Cardiac fibroblast (primary cell): ENCODE measurements at regions not wholly inside any gene's neighbourhood (a gene's known extent, or its start where the extent isn't known, plus 50 kb on each side); places are given as distances from the start of the nearest gene placed in this dataset.
A peak's percentile ranks its signal among the peaks of the same experiment; 100 is the strongest.

Experiments used
- DNase-seq, 2 donors: peaks; one replicate each; pipeline versions ENCODE4 v3.0.0 to v3.0.0-alpha.2; 2010; ENCODE audit warnings: low read depth in 2 of 2
- H3K4me3 ChIP-seq, 2 donors: replicated peaks in 1 of 2; 1 replicate in 1 of 2; 2 replicates in 1 of 2; pipeline ENCODE4 v1.5.1; 2011; ENCODE audit warnings: low read depth in 2 of 2, low read length in 2 of 2, mild to moderate bottlenecking in 2 of 2, moderate library complexity in 1 of 2
- TF ChIP-seq, protein P1 (sequence below): IDR thresholded peaks from one replicate; pipeline ENCODE4 v1.5.1; 2011; ENCODE audit warnings: low read depth, mild to moderate bottlenecking, low read length, inconsistent platforms

DNA sequence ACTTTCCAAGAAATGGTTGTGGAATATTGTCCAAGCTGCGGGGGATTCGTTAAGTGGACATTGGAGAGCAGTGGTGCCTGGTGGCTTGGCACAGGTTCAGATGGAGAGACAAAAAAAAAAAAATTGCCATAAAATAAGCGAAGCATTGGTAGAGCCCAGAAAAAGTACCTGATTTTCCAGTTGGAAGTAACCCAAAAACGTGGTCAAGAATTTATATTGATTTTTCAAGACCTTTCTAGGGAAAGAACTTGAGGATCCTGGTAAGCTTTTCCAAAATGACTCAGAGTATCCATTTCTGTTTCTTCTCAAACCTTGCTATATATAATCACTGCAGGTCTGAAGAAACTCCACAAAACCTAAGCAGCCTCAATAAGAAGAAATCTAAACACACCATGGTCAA is 94.6 kb downstream of the ING1 start:
- TF ChIP-seq, protein P1, sequence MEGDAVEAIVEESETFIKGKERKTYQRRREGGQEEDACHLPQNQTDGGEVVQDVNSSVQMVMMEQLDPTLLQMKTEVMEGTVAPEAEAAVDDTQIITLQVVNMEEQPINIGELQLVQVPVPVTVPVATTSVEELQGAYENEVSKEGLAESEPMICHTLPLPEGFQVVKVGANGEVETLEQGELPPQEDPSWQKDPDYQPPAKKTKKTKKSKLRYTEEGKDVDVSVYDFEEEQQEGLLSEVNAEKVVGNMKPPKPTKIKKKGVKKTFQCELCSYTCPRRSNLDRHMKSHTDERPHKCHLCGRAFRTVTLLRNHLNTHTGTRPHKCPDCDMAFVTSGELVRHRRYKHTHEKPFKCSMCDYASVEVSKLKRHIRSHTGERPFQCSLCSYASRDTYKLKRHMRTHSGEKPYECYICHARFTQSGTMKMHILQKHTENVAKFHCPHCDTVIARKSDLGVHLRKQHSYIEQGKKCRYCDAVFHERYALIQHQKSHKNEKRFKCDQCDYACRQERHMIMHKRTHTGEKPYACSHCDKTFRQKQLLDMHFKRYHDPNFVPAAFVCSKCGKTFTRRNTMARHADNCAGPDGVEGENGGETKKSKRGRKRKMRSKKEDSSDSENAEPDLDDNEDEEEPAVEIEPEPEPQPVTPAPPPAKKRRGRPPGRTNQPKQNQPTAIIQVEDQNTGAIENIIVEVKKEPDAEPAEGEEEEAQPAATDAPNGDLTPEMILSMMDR: no peak
- no peak for DNase-seq

DNA sequence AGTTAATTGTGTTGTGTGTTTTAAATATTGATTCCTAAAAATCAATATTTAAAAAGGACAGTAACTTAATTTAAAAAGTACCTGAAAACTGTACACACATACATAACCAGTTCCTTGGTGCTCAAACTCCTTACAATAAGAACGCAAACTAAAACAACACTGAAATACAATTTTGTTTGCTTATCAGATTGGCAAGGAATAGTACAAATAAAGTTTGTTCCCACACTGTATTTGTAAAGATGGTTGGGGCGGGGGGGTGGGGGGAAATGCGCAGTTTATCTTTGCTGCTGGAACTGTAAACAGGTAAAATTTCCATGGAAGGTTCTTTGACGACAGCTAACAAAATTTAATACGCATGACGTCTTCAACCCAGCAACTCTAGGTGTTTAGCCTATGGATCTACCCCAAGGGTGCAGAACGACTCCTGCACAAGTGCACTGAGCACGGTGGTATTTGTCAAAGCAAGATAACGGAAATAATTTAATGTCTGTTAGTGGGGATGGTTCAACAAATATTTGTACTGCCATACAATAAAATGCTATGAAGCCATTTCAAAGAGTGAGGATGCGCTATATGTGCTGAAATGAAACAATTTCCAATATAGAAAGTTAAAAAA is 96.5 kb downstream of the ING1 start:
- TF ChIP-seq, protein P1: no peak
- no peak for DNase-seq

More for the DNA sequence above, 94.6 kb downstream of the ING1 start:
- no peak overlapping the region for H3K4me3 ChIP-seq

DNA sequence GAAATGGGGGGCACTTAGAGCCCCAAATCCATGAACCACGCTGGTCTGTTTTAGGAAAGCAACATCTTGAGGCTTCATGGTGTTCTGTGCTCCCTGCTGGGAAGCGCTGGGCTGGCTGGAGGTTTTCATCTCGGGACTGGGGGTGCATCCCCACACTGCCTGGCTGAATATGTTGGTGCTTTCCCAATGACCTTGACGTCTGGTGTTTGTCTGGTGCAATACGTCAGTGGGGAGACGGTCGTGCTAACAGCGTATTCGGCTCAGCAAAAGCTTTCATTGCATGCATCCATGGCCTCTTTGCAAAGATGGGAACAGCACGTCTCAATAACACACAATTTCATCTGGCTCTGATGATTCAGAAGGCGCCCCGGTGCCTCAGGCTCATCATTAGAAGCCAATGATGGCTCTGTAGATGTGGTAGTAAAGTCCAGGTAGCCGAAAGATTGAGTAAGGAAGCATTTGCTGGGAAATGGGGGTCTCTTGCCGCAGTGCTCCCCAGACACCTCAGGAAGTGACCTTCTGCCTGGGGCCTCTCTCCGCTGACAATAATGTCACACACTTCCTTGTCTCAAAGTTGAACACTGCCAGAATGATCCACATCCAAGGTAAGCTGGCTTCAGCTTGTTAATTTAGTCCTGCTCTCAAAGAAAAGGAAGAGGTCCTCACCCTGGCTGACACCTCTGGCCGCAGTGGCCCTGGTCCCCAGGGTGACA is 97.7 kb downstream of the ING1 start:
- no peak overlapping the region for H3K4me3 ChIP-seq
- no peak for DNase-seq
- TF ChIP-seq, protein P1: no peak

More for the DNA sequence above, 96.5 kb downstream of the ING1 start:
- H3K4me3 ChIP-seq: no peak overlapping the region

DNA sequence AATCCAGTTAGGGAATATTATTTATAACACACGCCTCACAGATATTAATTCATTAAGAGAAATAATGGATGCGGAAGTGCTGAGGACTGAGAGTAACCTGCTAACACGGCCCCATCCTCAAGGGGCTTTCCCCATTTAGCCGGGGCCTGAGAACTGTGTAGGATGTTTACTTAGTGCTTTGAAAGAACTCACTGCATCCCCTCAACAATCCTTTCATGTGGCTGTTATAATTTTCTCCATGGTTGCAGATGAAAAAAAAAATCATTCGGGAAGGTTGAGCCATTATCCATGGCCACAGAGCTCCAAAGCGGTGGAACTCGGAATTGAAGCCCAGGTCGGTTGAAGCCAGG is 98.2 kb downstream of the ING1 start:
- TF ChIP-seq, protein P1: no peak
- no peak for DNase-seq
- H3K4me3 ChIP-seq: no peak overlapping the region

DNA sequence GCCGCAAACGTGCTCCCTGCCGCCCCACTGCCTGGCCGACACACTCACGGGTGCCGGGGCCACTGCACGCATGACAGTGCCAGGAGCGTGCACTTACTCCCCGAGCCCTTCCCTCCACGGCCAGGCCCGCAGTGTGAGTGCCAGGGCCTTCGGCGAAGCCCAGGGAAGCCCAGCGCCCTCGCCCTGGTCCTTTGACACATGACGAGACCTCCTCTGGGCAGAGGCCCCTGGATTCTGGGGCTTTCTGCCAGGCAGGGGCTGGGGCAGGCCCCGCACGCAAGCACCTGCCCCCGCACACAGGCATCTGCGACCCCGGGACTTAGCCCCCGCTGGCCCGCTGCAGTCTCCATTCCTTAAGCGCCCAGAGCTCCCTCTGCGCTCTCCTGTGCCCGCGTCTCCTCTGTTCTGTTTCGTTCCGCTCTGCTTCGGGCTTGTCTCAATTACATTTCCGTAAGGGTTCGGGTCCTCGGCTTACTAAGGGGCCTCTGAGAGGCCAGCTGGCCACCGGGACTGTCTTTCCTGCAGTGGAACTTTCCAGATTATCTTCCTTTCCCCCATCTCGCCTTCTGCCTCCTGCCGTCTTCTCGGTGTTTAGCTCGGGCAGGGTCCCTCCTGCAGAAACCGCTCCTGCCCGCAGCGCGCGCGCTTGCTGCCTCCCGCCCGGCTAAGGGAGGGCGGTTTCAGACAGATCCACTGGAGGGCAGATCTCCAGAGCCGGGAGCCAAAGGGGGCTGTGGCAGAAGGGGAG is 98.8 kb downstream of the ING1 start:
- H3K4me3 ChIP-seq: peak overlapping the region in 1 of 2 donors; percentile 37
- TF ChIP-seq, protein P1: no peak
- DNase-seq: peak; percentile 9 to 49

DNA sequence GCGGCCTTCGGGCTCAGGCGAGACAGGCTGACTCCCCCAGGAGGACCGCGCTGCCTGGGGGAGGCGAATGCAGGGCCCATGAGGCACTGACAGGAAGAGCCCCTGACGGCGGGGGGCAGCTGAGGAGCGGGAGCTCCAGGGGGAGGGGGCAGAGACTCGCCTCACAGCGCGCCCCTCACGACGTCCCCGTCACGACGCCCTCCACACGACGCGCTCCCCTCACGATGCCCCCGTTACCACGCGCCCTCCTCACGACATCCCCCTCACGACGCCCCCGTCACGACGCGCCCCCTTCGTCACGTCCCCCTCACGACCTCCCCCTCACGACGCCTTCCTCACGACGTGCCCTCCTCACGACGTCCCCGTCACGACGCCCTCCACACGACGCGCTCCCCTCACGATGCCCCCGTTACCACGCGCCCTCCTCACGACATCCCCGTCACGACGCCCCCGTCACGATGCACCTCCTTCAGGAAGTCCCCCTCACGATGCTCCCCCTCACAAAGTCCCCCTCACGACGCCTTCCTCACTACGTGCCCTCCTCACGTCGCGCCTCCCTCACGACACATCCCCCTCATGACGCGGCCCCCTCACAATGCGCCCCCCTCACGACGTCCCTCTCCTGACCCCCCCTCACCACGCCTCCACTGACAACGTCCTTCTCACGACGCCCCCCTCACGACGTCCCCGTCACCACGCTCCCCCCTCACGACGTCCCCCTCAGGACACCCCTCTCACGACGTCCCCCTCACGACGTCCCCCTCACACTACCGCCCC is 99.6 kb downstream of the ING1 start:
- no peak for DNase-seq
- H3K4me3 ChIP-seq: peak overlapping the region in 1 of 2 donors; percentile 37
- TF ChIP-seq, protein P1: no peak
